ENCODE measurements at regions not wholly inside any gene's neighbourhood (a gene's known extent, or its start where the extent isn't known, plus 50 kb on each side); places are given as distances from the start of the nearest gene placed in this dataset.

- Histone ChIP-seq H3K27ac (no peak overlapping the region), H3K36me3 (no peaks in the 10 kb centered on the region), H3K4me1 (no peaks in the 10 kb centered on the region), H3K27me3 (no peaks in the 10 kb centered on the region), H3K9me3 (no peaks in the 10 kb centered on the region), H3K4me3 (replicated peaks in 1 of 3) (no peak overlapping the region)
- TF ChIP-seq CTCF (IDR thresholded peaks at IDR 0.05) = no peak
- TF ChIP-seq POLR2A (IDR thresholded peaks at IDR 0.05) = no peak
- DNase-seq = no peak
- WGBS, 2 donors = 66 to 70% methylated on average over 3 of the region's 3 CpGs
- intact Hi-C loops (cut with DNase I) = no loop called here
These were observed 358.2 kb upstream of the UBE2E3 start for GRCh38 chr2:180621941-180622918.

GRCh38 chr2:180621366-180621765, 359.0 kb upstream of the UBE2E3 start:
- TF ChIP-seq POLR2A (IDR thresholded peaks at IDR 0.05) (no peak), CTCF (IDR thresholded peaks at IDR 0.05) (no peak)
- H3K4me3 ChIP-seq (replicated peaks in 1 of 3) = no peak overlapping the region
- no peaks in the 10 kb centered on the region for H3K27me3 ChIP-seq
- intact Hi-C loops (cut with DNase I) = no loop called here
- H3K27ac ChIP-seq = no peak overlapping the region
- no peaks in the 10 kb centered on the region for H3K36me3 ChIP-seq
- DNase-seq = no peak
- no peaks in the 10 kb centered on the region for H3K9me3 ChIP-seq
- H3K4me1 ChIP-seq = no peaks in the 10 kb centered on the region

GRCh38 chr2:180618570-180618969, 361.8 kb upstream of the UBE2E3 start:
- TF ChIP-seq CTCF (IDR thresholded peaks at IDR 0.05) (no peak), POLR2A (IDR thresholded peaks at IDR 0.05) (no peak)
- intact Hi-C loops (cut with DNase I) = no loop called here
- no peak overlapping the region for H3K4me3 ChIP-seq (replicated peaks in 1 of 3)
- no peaks in the 10 kb centered on the region for H3K4me1 ChIP-seq
- no peaks in the 10 kb centered on the region for H3K36me3 ChIP-seq
- no peak for DNase-seq
- 82 to 91% methylated on average over 5 of the region's 5 CpGs for WGBS, 2 donors
- H3K27me3 ChIP-seq = no peaks in the 10 kb centered on the region
- no peaks in the 10 kb centered on the region for H3K9me3 ChIP-seq
- no peak overlapping the region for H3K27ac ChIP-seq

- H3K27ac ChIP-seq = no peak overlapping the region
- TF ChIP-seq CTCF (IDR thresholded peaks at IDR 0.05) (no peak), POLR2A (IDR thresholded peaks at IDR 0.05) (no peak)
- WGBS, 2 donors = 79 to 85% methylated on average over 2 of the region's 2 CpGs
These were observed 365.6 kb upstream of the UBE2E3 start for GRCh38 chr2:180614776-180615175.

GRCh38 chr2:180609626-180610340, 370.6 kb upstream of the UBE2E3 start:
- WGBS, 2 donors = 83 to 87% methylated on average over 3 of the region's 3 CpGs

More at GRCh38 chr2:180614776-180615175, 365.6 kb upstream of the UBE2E3 start:
- Histone ChIP-seq H3K27me3 (no peaks in the 10 kb centered on the region), H3K36me3 (no peaks in the 10 kb centered on the region), H3K4me3 (replicated peaks in 1 of 3) (no peak overlapping the region), H3K9me3 (no peaks in the 10 kb centered on the region), H3K4me1 (no peaks in the 10 kb centered on the region)
- DNase-seq = no peak
- intact Hi-C loops (cut with DNase I) = no loop called here

More at GRCh38 chr2:180609626-180610340, 370.6 kb upstream of the UBE2E3 start:
- Histone ChIP-seq H3K9me3 (no peaks in the 10 kb centered on the region), H3K4me1 (no peaks in the 10 kb centered on the region), H3K27ac (no peak overlapping the region), H3K36me3 (no peaks in the 10 kb centered on the region), H3K4me3 (replicated peaks in 1 of 3) (no peak overlapping the region), H3K27me3 (no peaks in the 10 kb centered on the region)
- no peak for DNase-seq
- TF ChIP-seq CTCF (IDR thresholded peaks at IDR 0.05) (no peak), POLR2A (IDR thresholded peaks at IDR 0.05) (no peak)
- intact Hi-C loops (cut with DNase I) = no loop called here
